ENCODE measurements at regions not wholly inside any gene's neighbourhood (a gene's known extent, or its start where the extent isn't known, plus 50 kb on each side); places are given as distances from the start of the nearest gene placed in this dataset.
A peak's percentile ranks its signal among the peaks of the same experiment; 100 is the strongest.

- DNase-seq, result no peak
Measured at GRCh38 chr3:10585945-10586344, 80.6 kb upstream of the ATP2B2 start.

DNA sequence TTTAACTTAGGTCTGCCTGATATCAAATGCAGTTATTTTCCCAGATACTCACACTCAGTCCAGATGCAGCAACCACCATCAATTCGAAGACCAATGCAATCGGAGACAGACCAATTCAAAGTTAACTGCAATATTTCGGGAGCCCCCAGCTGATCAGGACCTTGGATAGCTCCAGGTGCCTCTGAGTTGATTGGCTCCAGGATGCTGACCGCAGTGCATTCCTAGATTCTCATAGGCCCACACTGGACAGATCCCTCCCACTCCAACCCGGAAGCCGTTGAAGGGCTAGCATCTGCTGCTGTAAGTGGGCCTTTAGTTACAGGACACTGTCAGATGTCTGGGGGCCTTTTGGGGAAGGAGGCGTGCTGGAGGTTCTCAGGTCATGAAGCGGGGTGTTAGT is 89.5 kb upstream of the ATP2B2 start:
- no peak for DNase-seq

DNA sequence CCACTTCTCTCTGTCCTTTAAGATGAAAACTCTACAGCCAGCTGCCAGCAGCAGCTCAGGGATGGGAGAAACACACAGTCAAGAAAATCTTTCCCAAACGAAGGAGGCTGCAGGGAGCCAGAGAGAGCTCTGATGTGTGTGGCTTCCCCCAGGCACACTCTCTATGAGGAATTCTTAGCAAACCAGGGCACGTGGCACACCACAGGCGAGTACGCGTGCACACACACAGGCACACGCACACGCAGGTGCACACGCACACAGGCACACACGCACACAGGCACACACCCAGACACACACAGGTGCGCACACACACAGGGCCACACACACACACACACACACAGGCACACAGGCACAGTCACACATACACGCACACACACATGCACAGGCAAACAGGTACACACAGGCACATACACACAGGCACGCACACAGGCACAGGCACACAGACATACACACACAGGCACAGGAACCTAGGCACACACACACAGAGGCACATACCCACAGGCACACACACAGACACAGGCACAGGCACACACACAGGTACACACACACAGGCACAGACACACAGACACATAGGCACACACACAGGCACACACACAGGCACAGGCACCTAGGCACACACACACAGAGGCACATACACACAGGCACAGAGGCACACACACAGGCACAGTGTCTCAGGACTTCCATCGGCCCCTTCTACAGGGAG is 91.5 kb upstream of the ATP2B2 start:
- DNase-seq, result no peak

- no peak for DNase-seq
Measured at GRCh38 chr3:10597733-10598132, 92.3 kb upstream of the ATP2B2 start.

- no peak for DNase-seq
Measured at GRCh38 chr3:10599017-10599416, 93.6 kb upstream of the ATP2B2 start.

GRCh38 chr3:10599444-10599843 is 94.1 kb upstream of the ATP2B2 start:
- no peak for DNase-seq

GRCh38 chr3:10600296-10600714 is 94.9 kb upstream of the ATP2B2 start:
- DNase-seq, result no peak

- DNase-seq, result no peak
Measured at GRCh38 chr3:10600726-10601125, 95.3 kb upstream of the ATP2B2 start.

GRCh38 chr3:10601151-10601856 is 95.9 kb upstream of the ATP2B2 start:
- DNase-seq, result no peak

DNA sequence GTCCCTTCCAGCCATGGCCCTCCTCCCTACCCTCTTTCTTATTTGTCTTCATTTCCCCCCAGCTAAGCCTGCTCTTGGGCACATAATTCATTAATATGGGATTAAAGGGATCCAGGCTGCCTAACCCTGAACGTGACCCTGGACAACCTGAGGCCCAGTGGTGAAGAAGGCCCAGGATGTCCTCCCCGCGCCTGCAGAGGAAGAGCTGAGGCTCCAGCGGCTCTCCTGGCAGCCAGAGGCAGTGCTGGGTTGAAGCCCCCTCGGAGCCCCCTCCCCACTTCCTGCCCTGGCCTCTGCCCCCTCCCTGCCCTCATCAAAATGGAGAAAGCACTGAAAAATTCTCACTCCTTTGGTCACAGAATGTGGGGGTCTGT is 96.5 kb upstream of the ATP2B2 start:
- no peak for DNase-seq

- no peak for DNase-seq
Measured at GRCh38 chr3:10602271-10602670, 96.9 kb upstream of the ATP2B2 start.

DNA sequence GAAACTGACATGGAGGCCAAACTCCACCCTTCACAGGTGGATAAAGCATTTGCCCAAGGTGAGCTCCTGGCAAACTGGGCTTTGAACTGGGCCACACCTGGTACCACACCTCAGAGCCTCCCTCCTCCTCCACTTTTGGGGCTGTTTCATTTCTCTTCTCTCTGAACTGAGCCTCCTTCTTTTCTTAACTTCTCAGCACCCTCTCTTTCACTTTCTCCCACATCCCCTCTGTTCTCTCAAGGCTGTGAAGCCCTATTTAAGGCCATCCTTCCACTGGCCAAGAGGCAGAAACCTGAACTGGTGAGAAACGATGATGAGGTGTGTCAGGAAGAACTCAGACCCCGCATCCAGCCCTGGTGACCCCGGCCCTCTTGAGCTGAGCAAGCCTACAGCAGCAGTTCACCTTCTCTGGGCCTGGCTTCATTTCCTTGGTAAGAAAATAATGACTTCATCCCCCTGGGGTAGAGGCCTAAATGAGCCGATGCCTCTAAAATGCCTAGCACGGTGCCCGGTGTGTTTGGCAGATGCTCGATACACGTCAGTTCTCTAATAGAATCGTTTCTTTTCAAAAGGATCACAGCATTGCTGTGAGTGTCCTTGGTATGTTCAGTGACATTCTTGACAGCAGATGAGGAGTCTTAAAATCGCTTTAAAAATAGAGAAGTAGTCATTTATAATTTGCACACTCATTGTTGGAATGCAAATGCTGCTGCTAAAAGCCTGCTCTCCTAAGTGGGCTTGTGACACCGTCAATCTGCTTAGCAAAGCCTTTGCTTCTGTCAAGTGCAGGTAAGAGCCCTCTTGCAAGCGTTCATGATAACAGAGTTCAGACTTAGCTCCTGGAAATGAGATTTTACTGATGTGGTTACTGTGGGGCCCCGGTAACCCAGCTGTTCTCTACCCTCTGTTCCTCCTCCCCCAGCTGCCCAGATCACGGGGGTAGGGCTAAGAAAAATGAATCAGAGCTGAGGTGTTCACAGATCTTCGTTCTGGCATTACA is 97.7 kb upstream of the ATP2B2 start:
- peak; percentile 56 for DNase-seq

GRCh38 chr3:10609134-10609533 is 103.7 kb upstream of the ATP2B2 start:
- DNase-seq, result no peak

- no peak for DNase-seq
Measured at GRCh38 chr3:10614168-10614567, 108.8 kb upstream of the ATP2B2 start.

DNA sequence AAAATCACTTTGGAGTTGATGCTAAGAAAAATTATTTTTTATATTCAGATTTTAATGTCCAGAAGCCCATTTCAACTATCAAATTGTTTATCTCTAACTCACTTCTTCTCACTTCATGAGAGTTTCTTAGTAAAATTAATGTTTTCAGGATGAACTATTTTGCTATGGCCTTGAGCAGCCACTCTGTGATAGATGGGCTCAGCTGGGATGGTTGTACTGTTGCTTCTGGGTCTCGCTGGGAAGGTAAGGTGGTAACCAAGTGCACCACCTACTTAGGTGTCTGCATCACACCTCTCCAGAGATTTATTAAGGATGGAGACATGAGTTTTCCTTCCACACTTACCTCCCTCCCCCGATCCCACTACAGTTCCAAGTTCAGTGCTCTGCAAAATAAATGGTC is 110.3 kb upstream of the ATP2B2 start:
- DNase-seq, result no peak

DNA sequence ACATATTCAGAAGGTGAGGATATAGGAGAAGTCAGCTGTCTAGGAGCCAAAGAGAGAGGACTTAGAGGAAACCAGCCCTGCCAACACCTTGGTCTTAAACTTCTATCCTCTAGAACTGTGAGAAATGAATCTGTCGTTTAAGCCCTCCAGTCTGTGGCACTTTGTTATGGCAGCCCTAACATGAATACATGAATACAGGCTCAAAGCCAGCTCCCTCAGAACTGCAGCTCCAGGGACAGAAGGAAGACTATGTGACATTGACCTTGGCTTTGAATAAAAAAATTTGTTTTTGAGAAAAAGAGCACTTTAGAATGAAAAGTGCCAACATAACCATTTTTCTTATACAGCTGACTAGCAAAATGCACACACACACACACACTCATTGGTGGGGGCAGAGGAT is 110.9 kb upstream of the ATP2B2 start:
- no peak for DNase-seq

- no peak for DNase-seq
Measured at GRCh38 chr3:10619989-10620832, 114.8 kb upstream of the ATP2B2 start.

- DNase-seq, result no peak
Measured at GRCh38 chr3:10620833-10621082, 115.4 kb upstream of the ATP2B2 start.

DNA sequence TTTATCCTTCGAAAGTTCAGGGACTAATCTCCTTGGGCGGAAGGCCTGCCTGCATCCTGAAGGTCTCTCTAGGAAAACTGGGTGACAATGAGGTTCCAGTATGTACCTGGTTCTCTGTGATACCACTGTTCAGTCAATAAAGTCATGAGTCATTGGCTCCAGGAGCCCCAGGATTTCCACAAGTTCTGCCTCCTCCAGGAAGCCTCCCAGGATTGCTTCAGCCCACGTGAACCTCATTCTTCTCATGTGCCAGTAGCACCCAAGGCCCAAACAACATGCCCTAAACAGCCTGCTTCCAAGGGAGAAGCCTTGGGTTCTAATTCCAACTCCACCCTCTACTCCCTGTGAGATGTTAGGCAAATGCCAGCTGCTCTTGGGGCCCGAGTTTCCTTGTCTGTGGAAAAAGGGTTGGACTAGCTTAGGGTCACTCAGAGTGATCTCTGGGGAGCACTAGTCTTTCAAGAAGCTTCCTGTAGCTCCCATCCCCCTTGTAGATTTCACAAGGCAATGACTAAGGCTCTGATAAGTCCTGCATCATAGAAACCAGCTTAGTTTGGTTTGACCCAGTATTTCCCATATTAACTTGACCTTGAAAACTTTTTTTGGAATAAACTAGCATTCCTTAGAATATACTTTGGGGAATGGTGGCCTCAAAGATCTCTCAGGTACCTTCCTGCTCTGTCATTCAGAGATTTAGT is 118.3 kb upstream of the ATP2B2 start:
- no peak for DNase-seq

DNA sequence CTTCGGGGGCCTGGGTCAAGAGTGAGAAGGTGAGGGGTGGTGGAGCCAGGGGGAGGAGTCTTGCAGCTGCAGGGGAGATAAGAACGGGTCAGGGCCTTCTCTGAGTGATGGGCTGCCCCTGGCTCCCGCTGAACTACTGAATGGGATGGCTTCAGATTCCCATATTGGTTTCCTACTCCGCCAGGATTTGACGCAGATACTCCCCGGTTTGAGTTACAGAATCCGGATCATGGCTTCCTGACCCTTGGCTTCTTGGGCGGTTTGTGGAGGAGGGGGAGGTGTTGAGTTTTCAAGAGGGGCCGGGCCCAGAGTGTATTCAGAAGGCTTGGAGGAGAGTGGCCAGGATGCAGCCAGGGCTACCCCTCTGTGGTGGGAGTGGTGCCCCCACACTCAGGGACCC is 119.9 kb upstream of the ATP2B2 start:
- DNase-seq, result no peak

GRCh38 chr3:10627884-10628572 is 122.6 kb upstream of the ATP2B2 start:
- DNase-seq, result no peak

All from activated T-cell treated with anti-CD3 and anti-CD28 coated beads for 4 hours (primary cell).